Urinary bladder (tissue), 3 donors: ENCODE measurements at regions not wholly inside any gene's neighbourhood (a gene's known extent, or its start where the extent isn't known, plus 50 kb on each side); places are given as distances from the start of the nearest gene placed in this dataset.

Experiments used
- DNase-seq: peaks from one replicate; pipeline ENCODE4 v3.0.0-alpha.2; 2015; ENCODE audit errors: extremely low spot score
- H3K27ac ChIP-seq: one replicate; pipeline ENCODE4 v1.5.1; 2013; ENCODE audit warnings: low read depth, mild to moderate bottlenecking, moderate library complexity
- H3K36me3 ChIP-seq: one replicate; pipeline ENCODE4 v1.6.1; 2013; ENCODE audit warnings: mild to moderate bottlenecking, moderate library complexity; ENCODE audit not compliant: insufficient read depth
- H3K4me1 ChIP-seq: one replicate; pipeline ENCODE4 v1.6.1; 2013; ENCODE audit warnings: mild to moderate bottlenecking, moderate library complexity; ENCODE audit not compliant: insufficient read depth
- H3K4me3 ChIP-seq: one replicate; pipeline ENCODE4 v1.5.1; 2013; ENCODE audit warnings: low read depth, low read length
- WGBS: extraction: QIAGEN DNeasy Blood & Tissue Kit; methylation state at CpG from one replicate; pipeline ENCODE4 v1.1.7; 2013; 5-methylcytosine and 5-hydroxymethylcytosine counted together
- donor health status: healthy with polysubstance abuse.
- donor health status: healthy.

DNA sequence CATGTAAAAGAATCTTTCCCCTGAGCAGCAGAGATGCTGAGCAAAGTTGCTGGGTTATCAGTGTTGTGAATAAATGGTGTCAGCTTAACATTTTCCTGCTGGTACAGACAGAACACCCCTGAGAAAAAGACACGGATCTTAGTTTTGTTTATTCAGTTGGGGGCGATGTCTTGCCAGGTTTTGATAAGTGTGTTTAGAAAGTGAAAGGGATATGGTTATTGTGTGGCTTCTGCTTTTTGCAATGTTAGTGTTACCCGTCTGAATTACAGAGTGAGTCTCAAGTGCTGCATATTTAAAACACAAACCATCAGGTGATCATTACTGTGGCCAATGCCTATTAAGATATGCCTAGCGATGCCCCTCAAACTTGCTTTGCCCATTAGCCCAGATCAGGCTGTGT lies 864.6 kb upstream of the SEL1L start:
- Histone ChIP-seq H3K36me3 (no peaks in the 10 kb centered on the region), H3K4me1 (no peaks in the 10 kb centered on the region), H3K27ac (no peak overlapping the region), H3K4me3 (no peak overlapping the region)
- 7% methylated on average over 4 of the region's 4 CpGs for WGBS
- peak; percentile 10 for DNase-seq

DNA sequence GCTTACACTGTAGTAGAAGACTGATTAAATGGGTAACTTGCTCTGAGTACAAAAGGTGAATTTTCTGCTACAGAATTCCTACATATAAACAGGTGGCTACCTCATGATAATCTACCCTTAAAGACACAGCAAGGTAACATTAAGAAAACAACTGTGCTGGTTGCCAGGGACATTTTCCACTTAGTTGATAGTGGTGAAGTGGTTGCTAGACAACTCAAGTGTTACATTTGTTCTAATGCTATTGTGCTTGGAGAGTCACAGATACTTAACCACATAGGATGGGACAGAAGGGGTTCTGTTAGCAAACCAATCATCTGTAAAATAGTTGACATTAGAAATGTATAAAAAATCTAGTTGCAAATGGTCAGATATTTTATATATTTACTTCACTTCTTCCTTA lies 870.3 kb upstream of the SEL1L start:
- Histone ChIP-seq H3K36me3 (no peaks in the 10 kb centered on the region), H3K4me1 (no peaks in the 10 kb centered on the region), H3K27ac (no peak overlapping the region), H3K4me3 (no peak overlapping the region)
- no peak for DNase-seq

DNA sequence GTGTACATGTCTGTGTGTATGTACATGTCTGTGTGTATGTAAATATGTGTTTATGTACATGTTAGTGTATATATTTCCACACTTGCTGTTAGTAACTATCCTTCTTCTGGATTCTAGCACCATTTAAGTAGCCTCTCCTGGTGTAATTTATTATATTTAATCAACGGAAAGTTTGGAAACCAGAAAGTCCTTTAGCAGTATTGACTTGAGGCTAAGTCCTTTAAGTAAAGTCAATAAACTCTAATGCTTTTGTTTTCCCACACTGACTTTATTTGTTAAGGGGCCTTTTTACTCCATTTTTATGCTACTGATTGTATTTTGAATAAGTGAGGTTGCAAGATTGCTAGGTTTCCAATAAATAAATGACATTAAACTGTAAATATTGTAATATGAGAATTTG lies 876.4 kb upstream of the SEL1L start:
- H3K4me3 ChIP-seq, result no peak overlapping the region
- H3K4me1 ChIP-seq, result no peaks in the 10 kb centered on the region
- H3K27ac ChIP-seq, result no peak overlapping the region
- no peak for DNase-seq
- WGBS, result 87% methylated on average over 1 of the region's 1 CpG
- H3K36me3 ChIP-seq, result no peaks in the 10 kb centered on the region

DNA sequence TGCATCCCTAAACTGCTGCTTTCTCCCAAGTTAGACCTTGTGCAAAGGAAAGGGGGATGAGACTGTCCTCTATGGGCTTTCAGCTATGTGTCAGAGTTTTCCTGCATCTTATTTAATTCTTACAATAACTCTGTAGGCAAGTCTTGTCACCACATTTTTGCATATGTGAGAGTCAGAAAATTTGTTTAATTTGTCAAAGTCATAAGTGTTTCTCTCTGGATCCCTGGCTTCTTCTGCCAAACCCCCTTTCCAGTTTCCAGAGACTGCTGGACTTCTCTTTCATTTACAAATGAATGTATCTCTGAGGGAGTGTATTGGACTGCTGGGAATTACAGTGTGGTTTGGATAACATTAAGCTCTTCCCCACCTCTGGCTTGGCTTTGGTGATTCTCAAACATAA lies 877.6 kb upstream of the SEL1L start:
- no peak for DNase-seq
- Histone ChIP-seq H3K4me1 (no peaks in the 10 kb centered on the region), H3K27ac (no peak overlapping the region), H3K4me3 (no peak overlapping the region), H3K36me3 (no peaks in the 10 kb centered on the region)

DNA sequence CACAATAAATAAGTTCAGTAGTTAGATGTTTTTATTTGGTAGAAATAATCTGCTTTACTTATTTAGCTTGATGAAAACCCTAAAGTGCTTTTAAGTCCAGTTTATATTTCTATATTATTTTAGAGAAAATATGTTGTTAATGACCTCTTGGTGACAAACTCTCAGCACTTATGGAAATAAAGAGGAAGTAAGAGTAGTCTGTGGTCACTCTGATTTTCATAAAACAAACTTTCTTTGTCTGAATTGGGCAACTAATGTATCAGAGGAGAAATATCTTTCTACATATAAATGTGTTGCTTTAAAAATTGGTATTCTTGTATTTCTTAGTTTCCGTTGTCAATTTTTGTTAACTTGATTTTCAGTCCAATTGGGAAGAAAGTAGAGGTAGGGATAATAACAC lies 878.9 kb upstream of the SEL1L start:
- no peak for DNase-seq
- H3K36me3 ChIP-seq, result no peaks in the 10 kb centered on the region
- 93% methylated on average over 1 of the region's 1 CpG for WGBS
- H3K4me3 ChIP-seq, result no peak overlapping the region
- no peak overlapping the region for H3K27ac ChIP-seq
- H3K4me1 ChIP-seq, result no peaks in the 10 kb centered on the region

GRCh38 chr14:82414853-82415539 lies 881.3 kb upstream of the SEL1L start:
- Histone ChIP-seq H3K27ac (no peak overlapping the region), H3K36me3 (no peaks in the 10 kb centered on the region), H3K4me1 (no peaks in the 10 kb centered on the region), H3K4me3 (no peak overlapping the region)
- no peak for DNase-seq
- 74% methylated on average over 1 of the region's 1 CpG for WGBS

DNA sequence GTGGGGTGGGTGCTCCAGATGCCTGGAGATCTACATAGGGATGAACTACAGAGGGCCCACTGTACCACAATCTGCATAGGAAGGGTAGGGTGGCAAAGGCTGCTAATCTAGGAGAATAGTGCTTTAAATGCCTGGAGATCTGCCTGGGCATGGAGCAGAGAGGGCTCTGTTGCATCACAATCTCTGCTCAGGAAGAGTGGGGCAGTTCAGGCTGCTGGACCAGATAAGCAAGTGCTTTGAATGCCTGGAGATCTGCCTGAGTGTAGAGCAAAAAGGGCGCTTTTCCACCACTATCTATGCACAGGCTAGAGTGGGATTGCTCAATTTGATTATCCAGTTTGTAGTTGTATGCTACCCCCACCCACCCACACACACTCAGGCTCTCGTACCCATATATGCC lies 886.3 kb upstream of the SEL1L start:
- no peaks in the 10 kb centered on the region for H3K4me1 ChIP-seq
- H3K27ac ChIP-seq, result no peak overlapping the region
- 66% methylated on average over 2 of the region's 2 CpGs for WGBS
- DNase-seq, result no peak
- H3K4me3 ChIP-seq, result no peak overlapping the region
- H3K36me3 ChIP-seq, result no peaks in the 10 kb centered on the region

DNA sequence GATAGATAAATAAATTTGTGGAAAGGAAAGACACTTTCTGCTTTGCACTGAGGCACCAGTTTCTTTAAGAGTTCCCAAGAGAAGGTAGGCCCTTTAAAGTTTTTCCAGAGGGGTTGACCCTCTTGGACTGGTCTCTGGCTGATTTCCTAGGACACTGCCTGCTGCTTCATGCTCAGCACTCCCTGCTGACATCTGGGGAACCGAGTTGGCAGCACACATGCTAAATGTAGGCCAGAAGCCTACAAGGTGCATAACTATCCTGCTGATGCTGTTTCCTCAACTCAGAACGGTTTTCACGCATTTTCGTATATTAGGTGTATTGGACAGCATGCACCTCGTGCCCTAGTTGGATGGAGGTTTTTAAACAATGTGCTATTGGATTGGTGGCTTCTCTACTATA lies 887.2 kb upstream of the SEL1L start:
- no peak overlapping the region for H3K27ac ChIP-seq
- H3K4me1 ChIP-seq, result no peaks in the 10 kb centered on the region
- DNase-seq, result no peak
- 69% methylated on average over 5 of the region's 5 CpGs for whole genome bisulfite sequencing
- no peaks in the 10 kb centered on the region for H3K36me3 ChIP-seq
- no peak overlapping the region for H3K4me3 ChIP-seq

DNA sequence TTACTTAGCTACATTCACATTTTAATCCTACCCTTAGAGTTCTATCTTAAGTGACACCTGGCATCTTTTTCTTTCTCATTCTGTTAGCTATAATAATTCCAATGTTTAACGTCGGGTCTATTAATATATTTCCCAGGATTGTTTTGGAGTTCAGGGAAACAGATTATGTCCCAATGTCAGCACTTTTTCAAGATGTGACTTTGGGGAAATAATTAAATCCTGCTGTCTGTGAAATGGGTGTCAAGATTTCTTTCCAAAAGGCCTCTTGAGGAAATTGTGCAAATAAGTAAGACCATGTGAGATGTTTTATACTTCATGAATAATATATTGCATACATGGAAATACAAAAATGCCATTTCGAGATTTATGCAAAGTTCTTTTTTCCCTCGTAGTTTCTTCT lies 887.6 kb upstream of the SEL1L start:
- Histone ChIP-seq H3K36me3 (no peaks in the 10 kb centered on the region), H3K4me3 (no peak overlapping the region), H3K4me1 (no peaks in the 10 kb centered on the region), H3K27ac (no peak overlapping the region)
- no peak for DNase-seq
- 76% methylated on average over 4 of the region's 4 CpGs for WGBS

DNA sequence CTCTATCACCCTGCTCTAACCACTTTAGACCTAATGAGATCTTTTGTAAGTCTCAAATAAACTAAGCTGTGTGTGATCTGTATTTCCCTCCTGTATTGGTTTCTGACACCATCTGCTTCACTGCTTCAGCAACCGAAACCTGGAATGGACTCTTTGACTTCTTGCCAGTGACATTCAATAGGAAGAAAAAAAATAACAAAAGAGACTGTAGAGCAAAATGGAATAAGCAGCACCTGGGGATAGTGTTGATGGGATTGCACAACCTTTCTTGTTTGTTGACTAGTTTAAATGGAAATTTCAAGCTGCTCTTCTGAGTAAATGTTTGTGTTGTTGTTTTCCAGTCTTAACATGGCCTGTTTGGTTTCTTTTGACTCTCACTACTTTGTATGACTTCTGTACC lies 888.6 kb upstream of the SEL1L start:
- no peak for DNase-seq
- Histone ChIP-seq H3K36me3 (no peaks in the 10 kb centered on the region), H3K27ac (no peak overlapping the region), H3K4me3 (no peak overlapping the region), H3K4me1 (no peaks in the 10 kb centered on the region)
- 86% methylated on average over 1 of the region's 1 CpG for WGBS

GRCh38 chr14:82425261-82425660 lies 891.6 kb upstream of the SEL1L start:
- Histone ChIP-seq H3K27ac (no peak overlapping the region), H3K36me3 (no peaks in the 10 kb centered on the region), H3K4me1 (no peaks in the 10 kb centered on the region), H3K4me3 (no peak overlapping the region)
- no peak for DNase-seq
- WGBS, result 68% methylated on average over 1 of the region's 1 CpG

- no peak for DNase-seq
- H3K36me3 ChIP-seq, result no peaks in the 10 kb centered on the region
- no peaks in the 10 kb centered on the region for H3K4me1 ChIP-seq
- no peak overlapping the region for H3K27ac ChIP-seq
- H3K4me3 ChIP-seq, result no peak overlapping the region
These were observed 897.4 kb upstream of the SEL1L start for GRCh38 chr14:82431031-82431430.

GRCh38 chr14:82432301-82433105 lies 898.9 kb upstream of the SEL1L start:
- 80% methylated on average over 3 of the region's 3 CpGs for WGBS
- Histone ChIP-seq H3K27ac (no peak overlapping the region), H3K4me3 (no peak overlapping the region)

DNA sequence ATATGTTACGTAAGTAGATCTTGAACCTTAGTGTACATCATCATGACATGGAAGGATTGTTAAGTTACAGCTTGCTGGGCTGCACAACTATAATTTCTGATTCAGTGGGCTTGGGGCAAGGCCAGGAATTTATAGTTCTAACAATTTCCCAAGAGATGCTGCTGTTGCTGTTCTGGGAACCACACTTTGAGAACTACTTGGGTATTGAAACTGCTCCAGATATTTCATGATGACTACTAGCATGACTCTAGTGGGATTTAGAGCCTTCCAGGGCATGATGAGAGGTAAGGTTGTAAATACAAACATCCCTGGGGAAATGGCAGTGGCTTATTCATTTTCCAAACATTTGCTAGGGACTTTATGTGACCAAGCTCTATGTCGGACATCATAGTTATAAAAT lies 904.8 kb upstream of the SEL1L start:
- Histone ChIP-seq H3K4me1 (no peaks in the 10 kb centered on the region), H3K27ac (no peak overlapping the region), H3K4me3 (no peak overlapping the region), H3K36me3 (no peaks in the 10 kb centered on the region)
- no peak for DNase-seq
- 88% methylated on average over 2 of the region's 2 CpGs for WGBS

More at GRCh38 chr14:82432301-82433105, 898.9 kb upstream of the SEL1L start:
- Histone ChIP-seq H3K4me1 (no peaks in the 10 kb centered on the region), H3K36me3 (no peaks in the 10 kb centered on the region)
- DNase-seq, result no peak
